Middle frontal gyrus (tissue), 1 donor: ENCODE measurements at regions not wholly inside any gene's neighbourhood (a gene's known extent, or its start where the extent isn't known, plus 50 kb on each side); places are given as distances from the start of the nearest gene placed in this dataset.

Source experiments
- DNase-seq: peaks from one replicate; pipeline ENCODE4 v3.0.0-alpha.2; 2015; ENCODE audit warnings: low spot score; ENCODE audit errors: extremely low spot score

GRCh38 chr2:149928011-149928410, 340.4 kb upstream of the MMADHC start:
- DNase-seq: no peak

DNA sequence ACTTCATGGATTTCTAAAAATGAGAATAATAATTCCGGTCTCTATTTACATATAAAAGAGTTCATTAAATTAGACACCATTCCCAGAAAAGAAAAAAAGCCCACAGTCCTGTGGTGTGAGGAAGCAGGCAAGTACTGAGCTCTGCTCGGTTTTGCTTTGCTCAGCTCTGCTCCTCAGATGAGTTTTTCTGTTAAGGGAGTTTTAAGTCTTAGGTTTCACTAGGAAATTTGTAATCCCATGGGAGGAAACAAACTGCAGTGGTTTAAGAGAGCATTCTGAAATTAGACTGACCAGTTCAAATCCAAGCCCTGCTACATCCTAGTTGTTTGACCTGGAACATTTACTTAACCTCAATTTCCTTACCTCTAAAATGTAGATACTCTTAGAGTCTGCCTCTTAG, 338.6 kb upstream of the MMADHC start:
- no peak for DNase-seq

DNA sequence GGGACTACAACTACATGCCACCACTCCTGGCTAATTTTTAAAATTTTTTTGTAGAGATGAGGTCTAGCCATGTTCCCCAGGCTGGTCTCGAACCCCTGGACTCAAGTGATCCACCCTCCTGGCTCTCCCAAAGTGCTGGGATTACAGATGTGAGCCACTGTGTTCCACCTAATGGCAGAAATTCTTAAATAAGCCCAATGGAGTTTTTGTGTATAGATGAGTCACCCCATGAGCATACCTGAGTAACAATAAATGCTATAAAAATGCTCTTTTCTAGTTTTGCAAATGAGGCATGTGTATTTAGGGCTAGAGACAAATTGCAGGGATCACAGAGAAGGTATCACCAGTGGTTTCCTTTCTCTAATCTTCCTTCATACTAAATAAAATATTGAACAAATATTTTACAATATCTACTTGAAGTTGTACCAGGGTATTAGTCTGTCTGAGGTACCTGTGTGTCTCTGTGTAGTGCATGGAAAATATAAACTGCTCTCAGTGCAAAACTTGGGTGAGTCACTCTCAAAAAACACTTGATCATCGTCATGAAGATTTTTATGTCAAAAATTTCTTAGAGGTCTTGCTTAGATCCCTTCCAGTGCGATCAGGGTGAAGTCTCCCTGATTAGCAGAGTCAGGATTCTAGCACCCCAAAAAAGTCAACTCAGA, 337.1 kb upstream of the MMADHC start:
- DNase-seq: no peak

DNA sequence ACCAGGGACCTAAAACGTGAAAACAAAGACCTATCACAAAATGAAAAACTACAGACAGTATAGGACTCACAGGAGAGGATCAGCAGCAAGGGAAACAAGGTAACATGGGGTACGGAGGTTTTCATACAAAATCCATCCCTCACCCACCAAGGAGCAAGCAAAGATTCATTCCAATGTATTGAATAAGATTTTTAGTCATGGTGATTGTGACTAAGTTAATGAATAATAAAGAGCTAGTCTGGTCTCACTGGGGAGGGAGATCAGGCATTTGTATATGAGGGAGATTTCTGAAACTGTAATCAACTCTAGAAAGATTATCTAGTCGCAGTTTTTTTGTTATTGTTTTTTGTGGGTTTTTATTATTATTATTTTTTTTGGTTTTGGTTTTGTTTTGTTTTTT, 336.5 kb upstream of the MMADHC start:
- DNase-seq: no peak

DNA sequence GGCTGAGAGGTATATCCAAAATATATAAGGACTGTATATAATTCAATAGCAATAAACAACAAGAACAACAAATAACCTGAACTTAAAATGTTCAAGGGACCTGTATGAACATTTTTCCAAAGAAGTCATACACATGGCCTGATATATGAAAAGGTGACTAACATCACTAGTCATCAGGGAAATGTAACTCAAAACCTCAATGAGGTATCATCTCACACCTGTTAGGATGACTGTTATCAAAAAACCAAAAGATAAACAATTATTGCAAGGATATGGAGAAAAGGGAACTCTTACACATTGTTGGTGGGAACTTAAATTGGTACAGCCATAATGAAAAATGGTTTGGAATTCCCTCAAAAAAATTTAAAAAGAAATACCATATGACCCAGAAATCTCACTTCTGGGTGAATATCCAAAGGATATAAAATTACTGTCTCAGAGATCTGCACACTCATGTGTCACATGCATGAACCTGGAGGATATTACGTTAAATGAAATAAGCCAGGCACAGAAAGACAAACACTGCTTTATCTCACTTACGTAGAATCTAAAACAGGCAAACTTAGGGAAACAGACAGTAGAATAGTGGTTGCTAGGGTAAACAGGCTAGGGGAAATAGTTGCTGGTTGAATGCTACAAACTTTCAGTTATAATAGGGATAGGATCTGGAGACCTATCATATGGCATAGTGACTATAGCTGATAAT, 334.5 kb upstream of the MMADHC start:
- DNase-seq: no peak

DNA sequence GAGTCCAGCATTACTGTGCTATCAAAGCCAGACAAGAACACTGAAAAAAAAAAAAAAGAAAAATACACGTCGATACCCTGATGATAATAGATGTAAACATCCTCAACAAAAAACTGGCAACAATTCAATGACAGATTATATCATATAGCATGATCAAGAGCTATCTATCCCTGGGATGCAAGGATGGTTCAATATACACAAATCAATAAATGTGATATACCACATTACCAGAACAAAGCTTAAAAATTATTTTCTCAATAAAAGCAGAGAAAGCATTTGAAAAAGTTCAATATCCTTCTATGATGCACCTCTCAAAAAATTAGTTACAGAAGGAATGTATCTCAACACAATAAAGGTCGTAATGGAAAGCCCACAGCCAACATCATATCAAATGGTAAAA, 332.8 kb upstream of the MMADHC start:
- DNase-seq: no peak

DNA sequence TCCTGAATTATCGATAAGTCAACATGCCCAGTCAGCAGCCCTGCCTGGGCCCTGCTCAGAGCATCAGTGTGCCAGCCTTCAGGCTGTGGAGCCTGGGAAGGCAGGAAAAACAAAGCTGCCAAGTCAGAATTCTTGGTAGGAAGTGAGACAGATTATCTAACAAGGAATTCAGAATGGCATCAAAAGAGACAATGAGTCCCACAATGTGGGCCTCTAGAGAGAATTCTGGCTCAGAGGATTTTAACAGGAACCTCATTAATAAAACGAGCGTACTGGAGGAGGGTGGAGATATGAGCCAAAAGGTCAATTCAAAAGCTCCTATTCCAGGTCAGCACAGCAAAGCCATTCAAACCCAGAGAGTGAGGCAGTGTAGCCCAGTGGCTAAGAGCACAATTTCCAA, 327.6 kb upstream of the MMADHC start:
- no peak for DNase-seq

- no peak for DNase-seq
These were observed 321.4 kb upstream of the MMADHC start for GRCh38 chr2:149908726-149909683.

- no peak for DNase-seq
These were observed 319.3 kb upstream of the MMADHC start for GRCh38 chr2:149906886-149907285.

- DNase-seq: no peak
These were observed 317.0 kb upstream of the MMADHC start for GRCh38 chr2:149904352-149905175.

GRCh38 chr2:149903626-149904025, 316.1 kb upstream of the MMADHC start:
- no peak for DNase-seq

DNA sequence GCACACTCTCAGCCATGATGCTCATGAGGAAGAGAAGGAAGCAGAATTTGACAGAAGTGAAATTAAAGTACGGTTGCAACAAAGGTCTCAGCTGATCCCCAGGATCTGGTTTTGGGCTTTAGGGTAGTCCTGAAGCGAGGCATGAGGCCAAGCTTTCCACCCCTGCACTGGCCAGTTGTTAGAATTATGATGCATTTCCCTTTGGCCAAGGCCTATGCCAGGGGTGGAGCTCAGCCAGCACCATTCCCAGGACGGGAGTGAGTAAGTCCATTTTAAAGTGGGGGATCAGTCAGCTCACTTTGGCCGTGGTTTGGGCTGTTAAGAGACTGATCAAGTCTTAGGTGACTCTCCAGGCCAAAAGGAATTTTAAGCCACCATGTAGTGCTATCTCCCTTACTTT, 314.5 kb upstream of the MMADHC start:
- no peak for DNase-seq

DNA sequence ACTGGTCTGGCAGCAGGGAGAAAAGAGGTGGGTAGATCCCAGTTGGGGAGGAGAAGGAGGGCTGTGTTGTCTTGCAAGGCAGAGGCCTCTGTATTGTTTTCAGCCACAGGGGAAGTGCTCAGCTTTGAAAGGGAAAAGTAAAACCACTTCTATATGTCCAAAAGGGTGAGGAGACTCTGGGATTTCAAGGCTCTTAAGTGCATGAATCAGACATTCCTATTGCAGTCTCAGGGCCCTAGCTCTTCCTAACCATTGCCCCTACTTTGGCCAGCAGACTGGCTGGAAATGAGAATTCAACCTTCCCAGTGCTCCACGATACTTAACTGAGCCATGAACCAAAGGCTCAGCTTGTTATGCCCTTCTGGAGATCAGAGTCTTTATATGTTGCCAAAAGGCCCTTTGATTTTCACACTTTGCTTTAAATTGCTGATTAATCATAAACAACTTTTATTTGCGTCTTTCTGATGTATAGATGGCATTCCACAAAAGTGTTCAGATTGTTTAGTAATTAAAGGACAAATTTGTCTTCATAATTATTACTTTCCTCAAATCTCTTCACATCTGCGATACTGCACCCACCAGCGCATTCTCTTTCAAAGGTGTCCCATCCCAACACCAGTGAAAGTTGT, 313.8 kb upstream of the MMADHC start:
- no peak for DNase-seq

DNA sequence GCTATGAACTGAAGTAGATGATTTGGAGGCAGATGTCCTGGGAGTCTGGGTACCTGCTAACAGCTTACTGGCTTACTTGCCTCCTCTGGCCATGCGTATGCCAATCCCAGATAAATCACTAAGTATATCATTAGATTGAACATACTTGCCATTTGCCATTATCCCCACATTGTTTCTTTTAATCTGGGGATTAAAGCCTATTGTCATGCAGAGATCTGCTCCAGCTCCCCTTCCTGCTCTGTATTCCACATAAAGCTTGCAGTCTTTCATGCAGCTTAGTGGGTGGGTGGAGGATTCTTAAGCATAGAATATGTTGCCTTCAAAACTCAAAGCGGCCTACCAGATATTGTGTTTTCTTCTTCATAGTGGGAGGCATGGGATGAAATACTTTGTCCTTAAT, 311.8 kb upstream of the MMADHC start:
- no peak for DNase-seq

DNA sequence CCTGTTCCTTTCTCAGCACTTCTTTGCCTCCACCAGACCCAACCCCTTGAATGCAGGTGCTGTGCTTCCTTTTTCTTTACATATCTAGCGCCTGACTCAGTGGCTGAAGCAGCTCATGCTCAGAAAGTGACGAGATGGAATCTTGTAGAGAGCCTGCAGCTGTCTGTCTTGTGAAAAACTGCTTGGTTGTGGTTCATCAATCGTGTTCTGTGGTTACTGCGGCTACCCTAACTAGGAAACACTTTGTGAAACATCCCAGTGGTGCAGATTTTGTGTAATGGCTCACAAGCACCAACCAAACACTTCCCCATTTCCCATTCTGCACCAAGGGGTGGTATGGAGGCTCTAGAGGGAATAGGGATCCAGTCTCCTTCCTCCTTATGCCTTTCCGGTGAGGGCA, 307.2 kb upstream of the MMADHC start:
- no peak for DNase-seq

DNA sequence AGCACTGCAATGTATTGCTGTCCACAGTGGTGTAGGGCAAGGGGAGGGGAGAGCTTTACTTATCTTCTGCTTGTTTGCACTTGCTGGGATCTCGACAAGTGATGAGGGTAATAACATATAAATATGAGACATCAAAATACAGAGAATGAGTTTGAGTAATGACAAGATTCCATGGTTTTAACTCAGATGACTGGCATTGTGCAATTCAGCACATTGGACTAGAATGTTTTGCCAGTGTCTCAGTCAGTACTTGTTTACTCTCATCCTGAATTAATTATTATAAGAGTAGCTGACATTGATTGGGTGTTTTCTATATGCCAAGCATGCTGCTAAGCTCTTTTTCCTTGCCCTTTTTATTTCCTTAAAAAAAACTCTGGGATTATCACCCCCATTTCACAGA, 306.7 kb upstream of the MMADHC start:
- DNase-seq: no peak

GRCh38 chr2:149892563-149892962, 305.0 kb upstream of the MMADHC start:
- no peak for DNase-seq

DNA sequence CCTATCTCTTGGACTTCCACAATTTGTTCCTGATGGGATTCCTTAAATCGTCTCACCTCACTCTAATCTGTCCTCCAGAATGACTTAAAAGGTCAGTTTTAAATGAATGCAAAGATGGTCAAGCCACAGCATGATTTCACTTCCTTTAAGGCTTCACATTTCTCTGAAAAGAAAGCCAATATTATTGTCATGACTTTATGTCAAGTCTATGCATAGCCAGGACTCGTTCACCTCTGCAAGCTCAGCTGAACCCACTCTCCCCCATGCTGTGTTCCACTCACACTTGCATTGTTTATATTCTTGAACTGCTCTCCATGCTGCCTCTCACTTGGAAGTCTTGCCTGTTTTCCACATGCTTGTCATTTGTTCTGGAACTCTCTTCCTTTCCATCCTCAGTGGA, 298.4 kb upstream of the MMADHC start:
- DNase-seq: no peak

DNA sequence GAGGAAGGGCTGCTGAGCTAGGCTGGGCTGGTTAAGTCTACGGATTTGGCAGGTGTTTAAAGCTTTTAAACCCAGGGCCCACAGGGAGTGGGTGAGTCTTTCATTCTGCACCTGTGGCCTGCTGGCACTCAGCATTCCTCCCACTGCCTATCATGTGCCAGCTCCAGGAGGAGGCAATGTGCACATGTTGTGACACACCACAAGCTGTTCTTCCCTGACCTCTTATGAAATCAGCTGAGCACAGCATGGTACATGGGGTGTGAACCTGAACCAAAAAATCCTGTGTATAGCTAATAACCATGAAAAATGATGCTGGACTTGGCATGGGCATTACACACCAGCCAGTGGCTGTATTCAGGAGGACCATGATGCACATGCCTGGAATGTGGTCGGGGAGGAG, 297.9 kb upstream of the MMADHC start:
- no peak for DNase-seq

- no peak for DNase-seq
These were observed 297.3 kb upstream of the MMADHC start for GRCh38 chr2:149884871-149885270.

DNA sequence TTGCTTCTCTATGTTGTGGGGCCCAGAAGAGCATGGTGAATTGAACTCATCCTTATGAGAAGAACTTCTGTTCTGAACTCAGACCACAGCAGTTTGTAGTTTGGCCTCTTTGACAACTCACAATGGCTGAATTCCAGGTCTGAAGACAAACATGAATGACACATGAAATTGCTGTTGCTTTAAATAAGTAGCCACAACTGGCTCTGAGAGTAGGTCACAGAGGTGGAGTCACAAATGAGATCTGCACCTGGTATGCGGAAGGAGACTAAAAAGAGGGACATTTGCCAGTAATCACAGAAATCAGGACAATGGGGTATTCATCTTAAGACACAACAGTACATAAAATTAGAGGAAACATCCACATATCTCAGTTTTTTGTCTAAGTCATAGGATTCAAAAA, 290.3 kb upstream of the MMADHC start:
- DNase-seq: no peak
